ENCODE measurements at regions not wholly inside any gene's neighbourhood (a gene's known extent, or its start where the extent isn't known, plus 50 kb on each side); places are given as distances from the start of the nearest gene placed in this dataset.

- TF ChIP-seq, protein P1, sequence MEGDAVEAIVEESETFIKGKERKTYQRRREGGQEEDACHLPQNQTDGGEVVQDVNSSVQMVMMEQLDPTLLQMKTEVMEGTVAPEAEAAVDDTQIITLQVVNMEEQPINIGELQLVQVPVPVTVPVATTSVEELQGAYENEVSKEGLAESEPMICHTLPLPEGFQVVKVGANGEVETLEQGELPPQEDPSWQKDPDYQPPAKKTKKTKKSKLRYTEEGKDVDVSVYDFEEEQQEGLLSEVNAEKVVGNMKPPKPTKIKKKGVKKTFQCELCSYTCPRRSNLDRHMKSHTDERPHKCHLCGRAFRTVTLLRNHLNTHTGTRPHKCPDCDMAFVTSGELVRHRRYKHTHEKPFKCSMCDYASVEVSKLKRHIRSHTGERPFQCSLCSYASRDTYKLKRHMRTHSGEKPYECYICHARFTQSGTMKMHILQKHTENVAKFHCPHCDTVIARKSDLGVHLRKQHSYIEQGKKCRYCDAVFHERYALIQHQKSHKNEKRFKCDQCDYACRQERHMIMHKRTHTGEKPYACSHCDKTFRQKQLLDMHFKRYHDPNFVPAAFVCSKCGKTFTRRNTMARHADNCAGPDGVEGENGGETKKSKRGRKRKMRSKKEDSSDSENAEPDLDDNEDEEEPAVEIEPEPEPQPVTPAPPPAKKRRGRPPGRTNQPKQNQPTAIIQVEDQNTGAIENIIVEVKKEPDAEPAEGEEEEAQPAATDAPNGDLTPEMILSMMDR (IDR thresholded peaks at IDR 0.05; ENCODE audit: extremely low read depth in 1 of 2, insufficient read depth in 1 of 2, low read depth in 1 of 2, low read length in 2 of 2): no peak
- TF ChIP-seq POLR2A (IDR thresholded peaks at IDR 0.05; ENCODE audit: low read depth, low read length): no peak
- no peak for TF ChIP-seq JUN (IDR thresholded peaks at IDR 0.05; ENCODE audit: borderline replicate concordance, insufficient read depth, insufficient read length, low read depth)
- no peak for TF ChIP-seq MYC (IDR thresholded peaks at IDR 0.05; ENCODE audit: low read depth, low read length)
- TF ChIP-seq FOS (IDR thresholded peaks at IDR 0.05; ENCODE audit: borderline replicate concordance, insufficient read depth, low read length): no peak
- TF ChIP-seq, protein P2, sequence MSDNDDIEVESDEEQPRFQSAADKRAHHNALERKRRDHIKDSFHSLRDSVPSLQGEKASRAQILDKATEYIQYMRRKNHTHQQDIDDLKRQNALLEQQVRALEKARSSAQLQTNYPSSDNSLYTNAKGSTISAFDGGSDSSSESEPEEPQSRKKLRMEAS (IDR thresholded peaks at IDR 0.05; ENCODE audit: insufficient read depth, insufficient read length): no peak
- TF ChIP-seq EZH2 (IDR thresholded peaks at IDR 0.05; ENCODE audit: borderline replicate concordance, low read depth, low read length, severe bottlenecking): no peak
Measured at GRCh38 chr5:118139361-118139760, 849.0 kb downstream of the DTWD2 start.
